HG02970 (cell line): ENCODE measurements at regions not wholly inside any gene's neighbourhood (a gene's known extent, or its start where the extent isn't known, plus 50 kb on each side); places are given as distances from the start of the nearest gene placed in this dataset.
"Not testable (repeated sequence)": the region's sequence is repeated elsewhere in the genome, so short reads cannot be mapped to it uniquely, and the experiment has no call there.

Source experiments
- ATAC-seq: cut with Tn5 transposase; IDR thresholded peaks from one replicate; pipeline ENCODE4 v1.9.1; 2021; ENCODE audit warnings: mild to moderate bottlenecking, moderate library complexity, moderate number of reproducible peaks; ENCODE audit not compliant: unreplicated experiment, low FRiP score

GRCh38 chr3:98701071-98701675, 62.0 kb upstream of the ST3GAL6 start:
- ATAC-seq: no peak

DNA sequence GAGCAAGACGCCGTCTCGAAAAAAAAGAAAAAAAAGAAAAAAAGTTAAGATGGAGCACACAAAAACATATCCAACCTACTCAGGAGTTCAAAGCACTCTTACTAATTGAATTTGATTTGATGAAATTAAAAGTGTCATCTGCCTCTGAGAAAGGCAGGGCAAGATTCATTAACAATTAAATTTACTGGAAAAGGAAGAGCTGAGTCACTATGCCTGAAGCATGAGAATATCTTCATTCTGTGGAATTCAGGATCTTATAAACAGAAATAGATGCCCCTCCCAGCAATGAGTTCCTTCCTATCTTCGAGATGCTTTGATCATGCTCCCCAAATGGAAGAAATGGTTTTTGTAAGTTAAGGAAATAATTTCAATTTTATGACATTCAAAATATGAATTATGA, 61.0 kb upstream of the ST3GAL6 start:
- no peak for ATAC-seq

DNA sequence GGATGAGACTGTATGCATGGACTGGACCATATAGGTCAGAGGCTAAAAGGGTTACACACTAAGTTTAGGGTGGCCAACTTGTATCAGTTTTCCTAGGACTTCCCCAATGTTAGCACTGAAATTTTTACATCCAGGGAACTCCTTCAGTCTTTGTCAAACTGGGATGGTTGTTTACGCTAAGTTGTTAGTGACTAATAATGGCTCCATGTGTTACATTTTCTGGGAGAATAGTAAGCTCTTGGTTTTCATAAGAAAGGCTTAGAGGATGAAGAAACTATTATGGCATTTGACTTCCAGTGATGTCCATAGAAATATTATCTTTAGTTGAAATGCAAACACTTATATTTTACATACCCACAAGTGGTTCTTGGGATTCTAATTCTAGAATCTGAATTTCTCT, 57.9 kb upstream of the ST3GAL6 start:
- ATAC-seq: no peak

- no peak for ATAC-seq
Observed at GRCh38 chr3:98705694-98706093, 57.4 kb upstream of the ST3GAL6 start.

DNA sequence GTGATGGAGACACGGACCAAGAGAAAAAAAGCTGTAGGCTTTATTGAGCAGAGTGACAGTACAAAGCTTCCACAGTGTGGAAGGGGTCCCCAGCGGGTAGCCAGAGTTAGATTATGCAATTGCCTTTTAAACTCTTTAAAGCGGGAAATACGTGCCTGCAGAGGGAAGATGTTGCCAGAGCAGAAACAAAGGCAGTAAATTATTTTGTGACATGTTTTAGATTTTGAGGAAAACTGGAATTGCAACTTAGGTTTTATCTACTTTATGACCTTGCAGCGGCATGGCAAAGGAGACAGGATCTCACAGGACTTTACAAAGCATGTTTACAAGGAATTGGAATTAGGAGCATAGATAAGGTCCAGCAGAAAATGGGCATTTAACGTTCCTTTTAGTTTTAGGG, 54.5 kb upstream of the ST3GAL6 start:
- not testable (repeated sequence) for ATAC-seq

DNA sequence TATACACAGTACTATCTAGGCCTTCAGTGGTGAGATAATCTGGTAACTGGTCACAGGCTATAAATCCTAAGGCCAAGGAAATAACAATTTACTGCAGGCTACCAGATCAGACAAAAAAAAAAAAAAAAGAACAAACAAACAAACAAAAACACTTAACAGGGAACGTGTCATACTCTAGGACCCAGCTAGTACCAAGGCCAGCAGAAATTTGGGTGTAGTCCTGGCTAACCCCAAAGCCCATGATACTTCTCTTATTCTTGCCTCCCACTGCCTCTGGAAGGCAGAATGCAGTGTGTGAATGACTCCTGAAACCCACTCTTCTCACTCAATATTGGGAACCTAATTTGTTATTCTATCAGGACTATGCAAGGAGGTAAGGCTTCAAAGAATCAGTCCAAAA, 53.7 kb upstream of the ST3GAL6 start:
- no peak for ATAC-seq

GRCh38 chr3:98710067-98710659, 53.0 kb upstream of the ST3GAL6 start:
- ATAC-seq: no peak

- no peak for ATAC-seq
Observed at GRCh38 chr3:98711426-98711825, 51.7 kb upstream of the ST3GAL6 start.

DNA sequence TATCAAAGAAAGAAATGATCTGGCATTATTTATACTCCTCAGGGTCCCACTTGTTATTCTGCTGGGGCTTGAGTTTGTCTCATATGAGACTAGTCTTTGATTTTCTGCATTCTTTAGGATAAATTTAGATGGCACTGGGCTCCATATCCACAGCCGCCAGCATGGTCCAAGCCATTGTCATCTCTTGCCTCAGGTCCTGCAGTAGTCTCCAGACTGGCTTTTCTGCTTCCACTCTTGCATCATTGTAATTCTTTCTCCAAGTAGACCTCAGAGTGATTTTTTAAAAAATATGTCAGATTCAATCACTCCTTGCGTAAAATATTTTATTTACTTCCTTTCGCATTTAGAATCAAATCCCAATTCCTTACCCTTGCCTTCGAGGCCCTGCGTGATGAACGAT, 50.4 kb upstream of the ST3GAL6 start:
- ATAC-seq: no peak

- ATAC-seq: not testable (repeated sequence)
Observed at GRCh38 chr3:98713332-98713731, 49.8 kb upstream of the ST3GAL6 start.
